ENCODE measurements at regions not wholly inside any gene's neighbourhood (a gene's known extent, or its start where the extent isn't known, plus 50 kb on each side); places are given as distances from the start of the nearest gene placed in this dataset.

DNA sequence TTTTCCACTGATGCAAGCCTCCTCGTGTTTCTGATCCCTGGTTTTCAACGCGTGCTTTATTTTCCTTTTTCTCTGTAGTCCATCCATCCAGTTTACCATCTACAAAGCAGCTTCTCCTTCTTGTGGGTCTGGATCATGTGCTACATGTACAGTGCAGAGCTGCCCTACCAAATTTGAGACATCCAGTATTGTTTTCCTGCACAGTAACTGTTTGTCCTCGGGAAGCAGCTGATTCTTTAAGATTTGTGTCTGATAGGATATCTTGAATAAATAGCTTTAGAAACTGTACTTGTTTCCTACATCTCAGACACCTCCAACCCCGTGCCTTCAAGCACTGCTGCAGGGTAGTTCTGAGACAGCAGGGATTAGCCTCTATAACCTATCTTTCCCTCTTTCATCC is 368.1 kb upstream of the FAR2 start:
- TF ChIP-seq CTCF (IDR thresholded peaks at IDR 0.05) (no peak), POLR2A (IDR thresholded peaks at IDR 0.05) (no peak)
